Fibroblast of skin of left quadriceps (primary cell): ENCODE measurements at regions not wholly inside any gene's neighbourhood (a gene's known extent, or its start where the extent isn't known, plus 50 kb on each side); places are given as distances from the start of the nearest gene placed in this dataset.
"Not testable (repeated sequence)": the region's sequence is repeated elsewhere in the genome, so short reads cannot be mapped to it uniquely, and the experiment has no call there.

Experiments
- DNase-seq, 2 experiments: peaks; one replicate each; pipeline ENCODE4 v3.0.0-alpha.2; 2013; ENCODE audit warnings: low read depth in 2 of 2

DNA sequence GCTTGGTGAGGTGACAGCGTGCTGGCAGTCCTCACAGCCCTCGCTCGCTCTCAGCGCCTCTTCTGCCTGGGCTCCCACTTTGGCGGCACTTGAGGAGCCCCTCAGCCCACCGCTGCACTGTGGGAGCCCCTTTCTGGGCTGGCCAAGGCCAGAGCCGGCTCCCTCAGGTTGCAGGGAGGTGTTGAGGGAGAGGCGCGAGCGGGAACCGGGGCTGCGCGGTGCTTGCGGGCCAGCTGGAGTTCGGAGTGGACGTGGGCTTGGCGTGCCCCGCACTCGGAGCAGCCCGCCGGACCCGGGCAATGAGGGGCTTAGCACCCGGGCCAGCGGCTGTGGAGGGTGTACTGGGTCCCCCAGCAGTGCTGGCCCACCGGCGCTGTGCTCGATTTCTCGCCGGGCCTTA, 134.2 kb upstream of the BASP1 start:
- not testable (repeated sequence) for DNase-seq

DNA sequence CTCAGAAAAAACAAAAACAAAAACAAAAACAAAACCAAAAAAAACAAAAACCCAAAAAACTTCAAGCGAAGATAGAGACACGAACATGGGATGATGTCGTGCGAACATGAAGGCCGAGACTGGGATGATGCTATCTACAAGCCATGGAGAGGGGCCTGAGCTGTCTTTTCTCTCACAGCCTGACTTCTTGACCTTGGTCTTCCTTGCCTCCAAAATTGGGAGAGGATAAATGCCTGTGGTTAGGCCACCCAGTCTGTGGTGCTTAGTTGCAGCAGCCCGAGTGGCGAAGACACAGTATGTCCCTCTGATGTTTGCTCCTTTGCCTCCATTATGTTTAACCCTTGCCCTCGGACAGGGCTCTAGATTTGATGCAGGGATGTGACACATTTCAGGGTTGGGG, 130.4 kb upstream of the BASP1 start:
- DNase-seq, result no peak

DNA sequence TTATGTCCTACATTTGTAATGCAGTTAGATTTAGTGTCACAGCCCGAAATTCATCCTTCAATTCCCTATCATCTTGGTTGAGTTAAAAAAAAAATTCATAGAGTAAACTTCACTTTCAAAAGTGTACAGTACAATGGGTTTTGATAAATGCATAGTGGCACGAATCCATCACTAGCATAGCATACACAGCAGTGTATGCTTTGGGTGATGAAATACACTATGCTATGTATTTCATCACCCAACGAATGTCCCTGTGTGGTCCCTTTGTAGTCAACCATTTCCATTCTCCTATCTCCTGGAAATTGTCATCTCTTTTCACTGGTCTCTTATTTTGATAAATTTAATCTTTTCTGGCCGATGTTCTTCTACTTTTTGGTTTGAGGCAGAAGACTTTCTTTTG, 129.4 kb upstream of the BASP1 start:
- no peak for DNase-seq

- no peak for DNase-seq
Observed at GRCh38 chr5:17089001-17089400, 128.4 kb upstream of the BASP1 start.

- no peak for DNase-seq
Observed at GRCh38 chr5:17089690-17090089, 127.7 kb upstream of the BASP1 start.

- DNase-seq, result no peak
Observed at GRCh38 chr5:17090839-17091238, 126.6 kb upstream of the BASP1 start.

DNA sequence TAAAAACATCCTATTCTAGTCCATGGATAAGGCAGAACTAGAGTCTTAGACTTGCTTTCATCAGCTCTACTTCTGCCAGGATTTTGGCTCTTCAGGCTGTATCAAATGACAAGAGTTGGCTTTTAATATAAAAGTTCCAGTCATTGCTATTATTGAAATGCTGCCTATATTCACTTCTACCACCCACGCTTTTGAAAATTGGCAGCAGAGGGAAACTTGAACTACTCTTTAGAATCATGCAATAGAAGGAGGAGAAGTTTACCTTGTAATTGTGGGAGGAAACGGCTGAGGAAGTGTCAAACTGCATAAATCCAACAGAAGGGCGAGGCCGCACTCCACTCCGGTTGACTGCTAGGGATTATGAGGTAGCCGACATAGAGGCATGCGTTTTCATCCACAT, 122.6 kb upstream of the BASP1 start:
- DNase-seq, result no peak

GRCh38 chr5:17096952-17097695, 120.3 kb upstream of the BASP1 start:
- DNase-seq, result no peak

GRCh38 chr5:17099946-17100345, 117.5 kb upstream of the BASP1 start:
- no peak for DNase-seq

DNA sequence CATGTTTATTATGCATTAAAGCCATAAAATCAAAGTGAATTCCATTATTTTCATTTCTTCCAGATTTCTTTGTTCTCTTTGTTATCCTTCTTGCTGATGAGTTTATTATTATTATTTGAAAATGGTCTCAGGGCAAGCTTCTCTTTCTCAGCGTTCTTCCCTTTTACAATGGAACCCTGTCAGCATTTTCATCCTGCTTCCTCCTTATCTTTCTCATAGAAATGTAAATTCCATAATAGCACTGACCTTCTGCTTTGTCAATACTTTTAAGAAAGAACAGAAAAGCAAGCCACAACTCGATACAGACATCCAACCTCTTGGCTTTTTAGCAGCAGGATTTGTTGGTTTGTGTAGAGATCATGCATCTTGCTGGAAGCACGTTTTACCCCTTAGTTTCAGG, 114.0 kb upstream of the BASP1 start:
- no peak for DNase-seq

- peak; percentile 63 to 74 for DNase-seq
Observed at GRCh38 chr5:17105744-17106418, 111.5 kb upstream of the BASP1 start.

- no peak for DNase-seq
Observed at GRCh38 chr5:17106521-17106920, 110.9 kb upstream of the BASP1 start.

DNA sequence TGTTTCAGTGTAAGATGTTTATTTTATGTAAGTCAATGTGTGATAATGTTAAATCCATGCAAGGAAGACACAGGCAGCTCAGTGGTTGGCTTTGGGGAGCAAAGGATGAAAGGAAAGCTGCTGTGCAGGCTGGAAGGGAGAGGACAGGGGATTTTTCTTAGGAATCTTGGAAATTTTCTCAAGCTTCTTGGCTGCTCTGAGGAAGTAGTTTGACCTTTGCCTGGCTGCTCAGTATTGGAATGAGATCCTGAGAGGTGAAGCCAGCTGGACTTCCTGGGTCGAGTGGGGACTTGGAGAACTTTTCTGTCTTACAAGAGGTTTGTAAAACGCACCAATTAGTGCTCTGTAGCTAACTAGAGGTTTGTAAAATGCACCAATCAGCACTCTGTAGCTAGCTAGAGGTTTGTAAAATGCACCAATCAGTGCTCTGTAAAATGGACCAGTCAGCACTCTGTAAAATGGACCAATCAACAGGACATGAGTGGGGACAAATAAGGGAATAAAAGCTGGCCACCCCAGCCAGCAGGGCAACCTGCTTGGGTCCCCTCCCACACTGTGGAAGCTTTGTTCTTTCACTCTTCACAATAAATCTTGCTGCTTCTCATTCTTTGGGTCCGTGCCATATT, 105.2 kb upstream of the BASP1 start:
- not testable (repeated sequence) for DNase-seq

DNA sequence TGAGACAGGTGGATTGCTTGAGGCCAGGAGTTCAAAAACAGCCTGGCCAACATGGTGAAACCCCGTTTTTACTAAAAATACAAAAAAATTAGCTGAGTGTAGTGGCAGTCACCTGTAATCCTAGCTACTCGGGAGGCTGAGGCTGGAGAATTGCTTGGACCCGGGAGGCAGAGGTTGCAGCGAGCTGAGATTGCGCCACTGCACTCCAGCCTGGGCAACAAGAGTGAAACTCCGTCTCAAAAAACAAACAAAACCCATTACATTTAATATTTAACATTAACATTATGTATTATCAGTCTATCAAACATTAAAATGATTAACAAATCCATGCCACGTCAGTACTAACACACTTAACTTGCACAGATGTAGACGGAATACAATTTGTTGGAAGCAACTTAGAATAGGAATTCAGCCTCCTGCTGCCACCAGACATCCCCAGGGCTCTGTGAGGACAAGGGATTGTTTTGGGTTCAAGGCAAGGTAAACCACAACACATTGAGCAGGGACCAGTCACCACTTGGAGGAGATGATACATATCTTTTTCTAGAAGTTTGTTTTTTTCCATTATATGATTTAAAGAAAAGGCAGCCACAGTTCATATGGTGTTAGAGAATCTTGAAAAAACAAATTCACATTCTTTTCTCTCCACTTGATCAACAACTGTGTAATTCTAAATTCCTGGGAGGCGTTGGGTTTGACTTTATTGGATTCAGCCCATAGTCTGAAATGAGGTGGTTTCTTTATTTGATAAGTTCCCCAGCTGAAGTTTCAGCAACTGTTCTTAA, 104.1 kb upstream of the BASP1 start:
- DNase-seq, result peak; percentile 77 to 80

DNA sequence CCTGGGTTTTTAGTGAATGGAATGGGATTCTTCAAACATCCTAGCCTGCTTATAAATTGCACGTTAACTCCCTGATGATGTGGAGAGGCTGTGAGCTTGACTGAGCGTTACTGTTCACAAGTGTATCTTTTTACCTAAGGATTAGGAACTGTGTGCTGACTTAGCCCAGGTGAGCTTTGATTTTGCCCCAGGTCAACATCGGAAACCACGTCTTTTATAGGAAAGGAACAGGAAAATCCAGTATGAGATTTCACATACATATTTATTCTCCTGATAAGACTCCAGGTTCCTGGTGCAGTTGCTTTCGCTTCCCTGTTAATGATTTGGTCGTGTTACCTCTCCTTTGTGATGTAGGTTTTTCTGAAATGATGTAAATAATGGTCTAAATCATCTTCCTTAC, 103.2 kb upstream of the BASP1 start:
- DNase-seq, result no peak

DNA sequence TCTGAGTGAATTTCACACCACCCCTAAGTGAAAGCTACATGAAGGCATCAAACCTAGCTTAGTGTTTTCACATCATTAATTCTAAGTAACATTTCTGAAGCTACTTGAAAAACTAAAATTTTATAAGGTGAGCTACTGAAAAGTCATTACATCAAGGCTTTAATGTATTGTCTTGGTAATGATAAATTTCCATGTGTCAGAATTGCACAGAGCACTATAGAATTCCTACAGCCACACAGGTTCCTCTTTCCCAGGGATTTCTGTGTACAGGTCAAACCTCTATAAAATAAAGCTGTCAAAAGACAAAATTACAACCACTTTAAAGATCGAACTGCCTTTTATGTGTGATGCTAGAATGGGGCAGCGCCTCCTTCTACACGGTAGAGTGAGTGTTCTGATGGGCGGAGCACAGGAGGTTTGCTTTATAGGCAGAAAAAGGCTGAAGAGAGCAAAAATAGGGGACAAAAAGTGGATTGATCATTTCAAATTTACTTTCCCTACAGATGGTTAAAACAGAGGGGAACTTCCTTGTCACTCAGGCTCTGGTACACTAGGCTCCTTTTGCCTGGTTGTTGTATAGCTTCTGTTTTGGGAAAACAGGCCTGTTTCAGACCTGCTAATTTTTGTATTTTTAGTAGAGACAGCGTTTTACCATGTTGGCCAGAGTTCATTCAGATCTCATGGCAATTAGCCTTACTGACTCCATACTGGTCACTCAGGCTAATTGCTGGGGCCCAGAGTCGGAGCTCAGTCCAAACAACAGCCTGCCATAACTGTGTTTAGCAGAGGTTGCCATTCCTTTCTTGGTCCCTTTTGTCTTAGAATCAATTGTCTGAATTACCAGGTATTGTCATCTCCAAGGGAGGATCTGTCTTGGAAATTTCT, 102.5 kb upstream of the BASP1 start:
- no peak for DNase-seq

DNA sequence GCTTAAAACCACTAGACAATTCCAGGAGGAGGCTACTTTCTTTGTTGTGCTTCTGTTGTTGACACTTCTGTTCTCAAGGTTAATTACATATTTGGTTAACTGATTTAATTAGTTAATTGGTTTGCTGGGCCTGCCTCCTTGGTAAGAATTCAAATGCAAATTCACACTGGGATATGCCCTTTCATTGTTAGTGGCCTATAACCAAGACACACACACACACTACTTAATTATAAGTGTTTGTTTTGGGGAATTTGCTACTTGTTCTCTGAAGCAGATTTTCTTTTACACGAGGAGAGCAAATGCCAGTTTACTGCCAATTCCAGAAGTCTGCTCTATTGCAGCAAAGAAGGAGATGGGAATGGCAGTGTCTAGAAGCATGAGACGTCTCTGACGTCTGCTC, 101.6 kb upstream of the BASP1 start:
- DNase-seq, result no peak

DNA sequence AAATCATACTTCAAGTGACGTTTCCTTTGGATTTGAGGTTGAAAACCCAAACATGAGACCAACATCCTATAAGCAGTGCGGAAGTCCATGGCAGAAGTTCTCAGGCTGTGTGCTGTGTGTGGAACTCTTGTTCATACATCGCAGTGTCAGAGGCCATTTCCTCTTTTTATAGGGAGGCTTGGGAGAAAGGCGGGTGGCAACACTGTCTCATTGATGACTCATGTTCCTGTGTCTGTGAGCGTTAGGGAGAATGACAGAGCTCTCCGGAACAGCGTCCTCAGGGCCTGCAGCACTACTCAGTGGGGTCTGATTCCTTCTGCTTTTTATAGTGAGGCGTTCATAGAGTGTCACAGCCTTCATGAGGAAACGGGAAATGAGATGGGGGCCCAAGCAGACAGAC, 98.8 kb upstream of the BASP1 start:
- DNase-seq, result peak; percentile 70 to 73

DNA sequence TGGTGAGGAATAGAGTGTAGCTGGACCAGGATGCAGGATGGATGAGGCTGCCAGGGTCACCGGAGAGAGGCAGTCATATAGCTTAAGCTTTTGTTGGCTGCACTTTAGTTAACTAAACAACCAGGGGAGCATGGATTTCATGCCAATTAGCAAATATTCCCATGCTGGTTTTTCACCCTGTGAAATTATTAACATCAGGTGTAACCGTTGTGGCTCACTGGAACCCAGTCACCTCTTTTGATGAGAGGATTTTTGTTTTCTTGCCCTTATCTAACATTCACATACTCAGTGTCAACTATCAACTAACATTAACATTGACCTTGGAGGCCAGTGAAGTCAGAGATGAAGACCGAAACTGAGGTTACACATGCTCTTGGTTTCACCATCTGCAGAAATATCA, 97.2 kb upstream of the BASP1 start:
- DNase-seq, result no peak

DNA sequence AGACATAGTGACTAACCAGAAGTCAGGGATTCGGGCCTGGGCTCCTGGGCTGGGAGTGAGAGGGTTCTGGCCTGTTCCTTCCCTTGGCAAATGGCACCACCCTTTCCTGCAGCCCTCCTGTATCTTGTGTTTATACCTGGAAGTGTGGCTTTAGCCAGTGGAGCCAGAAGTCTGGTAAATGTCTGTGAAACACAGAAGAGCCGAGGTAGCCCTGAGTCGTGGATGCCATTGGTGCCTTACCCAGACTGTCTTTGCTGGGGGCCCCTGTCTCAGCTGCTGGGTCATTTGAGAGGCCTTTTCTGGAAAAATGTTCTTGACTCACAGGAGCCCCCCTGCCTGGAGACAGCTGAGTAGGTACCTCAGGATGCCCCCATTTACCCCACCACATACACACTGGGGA, 95.7 kb upstream of the BASP1 start:
- DNase-seq, result no peak

DNA sequence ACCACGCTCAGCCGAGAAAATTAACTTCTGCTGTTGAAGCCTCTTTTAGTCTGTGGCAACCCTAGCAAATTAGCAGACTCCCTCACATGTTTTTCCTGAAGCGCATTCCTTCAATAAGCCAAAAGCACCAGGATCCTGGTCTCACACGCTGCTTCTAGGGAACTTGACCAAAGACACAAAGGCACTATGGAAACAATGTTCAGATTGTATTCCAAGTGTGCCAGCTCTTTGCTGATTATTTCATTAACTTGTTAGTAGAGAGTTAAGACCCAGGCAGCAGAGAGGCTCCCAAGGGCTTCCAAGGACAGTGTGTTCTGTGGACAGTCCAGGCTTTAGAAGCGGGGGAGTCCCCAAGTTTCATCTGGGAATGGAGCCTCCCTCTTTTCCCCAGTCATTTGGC, 94.4 kb upstream of the BASP1 start:
- DNase-seq, result no peak
